ENCODE measurements at regions not wholly inside any gene's neighbourhood (a gene's known extent, or its start where the extent isn't known, plus 50 kb on each side); places are given as distances from the start of the nearest gene placed in this dataset.
"Not testable (repeated sequence)": the region's sequence is repeated elsewhere in the genome, so short reads cannot be mapped to it uniquely, and the experiment has no call there.

DNA sequence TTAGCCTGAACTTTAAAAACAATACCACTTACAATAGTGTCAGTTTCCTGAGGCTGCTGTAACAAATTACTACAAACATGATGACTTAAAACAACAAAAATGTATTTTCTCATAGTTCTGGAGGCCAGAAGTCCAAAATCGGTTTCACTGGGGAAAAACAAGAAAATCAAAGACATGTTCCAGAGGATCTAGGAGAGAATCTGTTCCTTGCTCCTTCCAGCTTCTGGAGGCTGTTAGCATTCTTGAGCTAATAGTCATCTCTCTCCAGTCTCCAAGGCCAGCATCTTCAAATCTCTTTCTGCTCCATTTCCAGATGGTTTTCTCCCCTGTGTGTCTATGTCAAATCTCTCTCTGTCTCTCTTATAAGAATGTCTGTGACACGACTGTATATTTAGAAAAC, 67.6 kb upstream of the TEAD1 start:
- no peak for DNase-seq (ENCODE audit: low spot score in 2 of 2)
- H3K9me3 Mint-ChIP-seq = peaks cover 9% of the 10 kb centered on the region
- H3K36me3 Mint-ChIP-seq (ENCODE audit: insufficient read depth) = no peaks in the 10 kb centered on the region
- no peak overlapping the region for H3K4me3 Mint-ChIP-seq
- H3K27ac Mint-ChIP-seq (ENCODE audit: low read depth) = no peak overlapping the region
- peaks cover 50% of the 10 kb centered on the region for H3K27me3 Mint-ChIP-seq
- no peaks in the 10 kb centered on the region for H3K4me1 Mint-ChIP-seq
- no peak for ATAC-seq (replicated peaks; ENCODE audit: extremely low read depth, poor library complexity, severe bottlenecking)

DNA sequence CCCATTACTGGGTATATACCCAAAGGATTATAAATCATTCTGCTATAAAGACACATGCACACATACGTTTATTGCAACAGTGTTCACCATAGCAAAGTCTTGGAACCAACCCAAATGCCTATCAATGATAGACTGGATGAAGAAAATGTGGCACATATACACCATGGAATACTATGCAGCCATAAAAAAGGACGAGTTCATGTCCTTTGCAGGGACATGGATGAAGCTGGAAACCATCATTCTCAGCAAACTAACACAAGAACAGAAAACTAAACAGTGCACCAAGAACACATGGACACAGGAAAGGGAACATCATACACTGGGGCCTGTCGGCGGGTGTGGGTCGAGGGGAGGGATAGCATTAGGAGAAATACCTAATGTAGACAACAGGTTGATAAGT, 65.5 kb upstream of the TEAD1 start:
- Mint-ChIP-seq H3K27me3 (peaks cover 47% of the 10 kb centered on the region), H3K9me3 (peaks cover 16% of the 10 kb centered on the region)
- not testable (repeated sequence) for ATAC-seq (replicated peaks; ENCODE audit: extremely low read depth, poor library complexity, severe bottlenecking); H3K4me1 Mint-ChIP-seq; H3K4me3 Mint-ChIP-seq; DNase-seq (ENCODE audit: low spot score in 2 of 2); H3K27ac Mint-ChIP-seq (ENCODE audit: low read depth); H3K36me3 Mint-ChIP-seq (ENCODE audit: insufficient read depth)

DNA sequence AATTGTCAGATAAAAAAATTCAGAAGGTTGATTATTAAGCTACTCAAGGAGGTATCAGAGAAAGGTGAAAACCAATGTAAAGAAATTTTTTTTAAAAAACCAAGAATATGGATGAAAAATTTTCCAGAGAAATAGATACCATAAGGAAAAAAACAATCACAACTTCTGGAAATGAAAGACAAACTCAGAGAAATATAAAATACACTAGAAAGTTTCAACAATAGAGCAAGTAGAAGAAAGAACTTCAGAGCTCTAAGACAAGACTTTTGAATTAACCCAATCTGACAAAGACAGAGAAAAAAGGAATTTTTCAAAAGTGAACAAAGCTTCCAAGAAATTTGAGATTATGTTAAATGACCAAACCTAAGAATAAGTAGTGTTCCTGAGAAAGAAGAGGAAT, 62.9 kb upstream of the TEAD1 start:
- peaks cover 27% of the 10 kb centered on the region for H3K9me3 Mint-ChIP-seq
- no peaks in the 10 kb centered on the region for H3K36me3 Mint-ChIP-seq (ENCODE audit: insufficient read depth)
- peaks cover 28% of the 10 kb centered on the region for H3K27me3 Mint-ChIP-seq
- DNase-seq (ENCODE audit: low spot score in 2 of 2) (no peak), ATAC-seq (replicated peaks; ENCODE audit: extremely low read depth, poor library complexity, severe bottlenecking) (no peak)
- H3K4me3 Mint-ChIP-seq = no peak overlapping the region
- no peaks in the 10 kb centered on the region for H3K4me1 Mint-ChIP-seq
- H3K27ac Mint-ChIP-seq (ENCODE audit: low read depth) = no peak overlapping the region

DNA sequence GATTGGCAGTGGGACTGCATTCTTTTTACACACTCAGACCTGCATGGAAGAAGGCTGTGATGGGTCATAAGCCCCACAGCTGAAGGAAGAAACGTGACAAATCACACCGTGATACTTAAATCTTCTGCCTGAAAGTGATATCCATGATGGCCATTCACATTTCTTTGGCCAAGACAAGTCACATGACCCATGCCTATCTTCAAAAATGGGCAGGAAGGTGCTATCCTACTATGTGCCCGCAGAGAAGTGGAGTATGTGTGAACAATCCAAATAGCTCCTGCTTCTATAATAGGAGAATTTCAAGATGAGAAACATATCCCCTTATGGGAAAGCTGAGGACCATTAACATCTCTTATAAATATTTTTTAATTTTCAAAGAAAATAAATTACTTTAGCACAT, 56.6 kb upstream of the TEAD1 start:
- no peak for DNase-seq (ENCODE audit: low spot score in 2 of 2)
- H3K4me1 Mint-ChIP-seq = no peaks in the 10 kb centered on the region
- no peak for ATAC-seq (replicated peaks; ENCODE audit: extremely low read depth, poor library complexity, severe bottlenecking)
- no peak overlapping the region for H3K27ac Mint-ChIP-seq (ENCODE audit: low read depth)
- H3K9me3 Mint-ChIP-seq = peaks cover 33% of the 10 kb centered on the region
- no peak overlapping the region for H3K4me3 Mint-ChIP-seq
- H3K36me3 Mint-ChIP-seq (ENCODE audit: insufficient read depth) = no peaks in the 10 kb centered on the region
- peaks cover 39% of the 10 kb centered on the region for H3K27me3 Mint-ChIP-seq

DNA sequence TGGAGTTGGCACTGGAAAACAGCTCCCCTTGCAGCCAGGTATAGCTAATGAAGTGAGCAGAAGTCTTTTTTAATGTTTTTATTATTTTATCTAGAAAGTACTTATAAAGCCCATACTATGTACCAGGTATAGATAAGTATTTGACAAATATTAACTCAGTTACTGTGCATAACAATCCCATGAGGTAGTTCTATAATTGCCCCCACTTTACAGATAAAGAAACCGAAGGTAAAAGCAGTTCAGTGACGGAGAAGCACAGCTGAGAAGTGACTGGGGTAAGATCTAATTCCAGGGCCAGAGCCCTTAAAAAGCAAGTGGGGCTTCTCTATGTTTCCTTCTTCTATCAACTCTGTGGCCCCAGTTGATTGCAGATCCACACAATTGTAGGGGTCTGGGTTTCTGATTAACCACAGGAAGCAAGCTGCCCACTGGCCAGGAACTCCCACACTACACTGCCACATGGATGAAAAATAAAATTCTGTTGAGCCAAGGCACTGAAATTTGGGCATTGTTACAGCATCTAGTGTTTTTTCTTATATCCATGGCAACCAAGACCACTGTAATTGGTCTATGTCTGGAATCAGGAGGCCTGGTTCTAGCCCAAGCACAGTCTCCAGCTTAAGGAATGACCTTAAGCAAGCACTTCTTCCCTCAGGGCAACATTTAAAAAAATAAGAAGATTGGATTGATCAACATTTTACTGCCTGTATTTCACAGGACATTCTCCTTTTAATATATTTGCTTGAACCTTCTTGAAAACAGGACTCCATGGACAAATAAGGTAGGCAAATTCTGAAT, 55.3 kb upstream of the TEAD1 start:
- no peak overlapping the region for H3K4me3 Mint-ChIP-seq
- peaks cover 35% of the 10 kb centered on the region for H3K9me3 Mint-ChIP-seq
- no peaks in the 10 kb centered on the region for H3K36me3 Mint-ChIP-seq (ENCODE audit: insufficient read depth)
- ATAC-seq (replicated peaks; ENCODE audit: extremely low read depth, poor library complexity, severe bottlenecking) = no peak
- no peak overlapping the region for H3K27ac Mint-ChIP-seq (ENCODE audit: low read depth)
- peaks cover 26% of the 10 kb centered on the region for H3K27me3 Mint-ChIP-seq
- no peak for DNase-seq (ENCODE audit: low spot score in 2 of 2)
- no peaks in the 10 kb centered on the region for H3K4me1 Mint-ChIP-seq

DNA sequence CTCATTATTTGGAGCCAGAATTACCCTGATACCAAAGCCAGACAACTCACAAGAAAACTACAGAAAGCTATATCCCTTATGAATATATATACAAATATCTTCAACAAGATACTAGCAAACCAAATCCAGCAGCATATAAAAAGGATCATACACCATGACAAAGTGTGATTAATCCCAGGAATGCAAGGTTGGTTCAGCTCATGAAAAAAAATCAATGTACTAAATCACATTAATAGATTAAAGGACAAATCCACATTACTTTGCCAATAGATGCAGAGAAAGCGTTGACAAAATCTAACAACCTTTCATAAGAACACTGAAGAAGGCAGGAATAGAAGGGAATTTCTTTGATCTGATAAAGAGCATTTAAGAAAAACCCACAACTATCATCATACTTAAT, 50.4 kb upstream of the TEAD1 start:
- no peaks in the 10 kb centered on the region for H3K36me3 Mint-ChIP-seq (ENCODE audit: insufficient read depth)
- H3K9me3 Mint-ChIP-seq = peaks cover 26% of the 10 kb centered on the region
- H3K27ac Mint-ChIP-seq (ENCODE audit: low read depth) = no peak overlapping the region
- H3K27me3 Mint-ChIP-seq = peaks cover 31% of the 10 kb centered on the region
- DNase-seq (ENCODE audit: low spot score in 2 of 2) (no peak), ATAC-seq (replicated peaks; ENCODE audit: extremely low read depth, poor library complexity, severe bottlenecking) (no peak)
- no peak overlapping the region for H3K4me3 Mint-ChIP-seq
- no peaks in the 10 kb centered on the region for H3K4me1 Mint-ChIP-seq

Data from central memory CD8-positive, alpha-beta T cell (primary cell).